MCF 10A (cell line): ENCODE measurements at regions not wholly inside any gene's neighbourhood (a gene's known extent, or its start where the extent isn't known, plus 50 kb on each side); places are given as distances from the start of the nearest gene placed in this dataset.

ENCODE experiments used
- BruUV-seq: library from RNA; stranded (reverse); fragments of 400-500 nt; replicated peaks from 2 replicates; lab custom pipeline; 2021; lab: Mats Ljungman, UMichigan
- CTCF ChIA-PET: fragments of 300-600 bp; sonication (Branson Sonifier 250); formaldehyde crosslinking; extraction: SDS; loops from one replicate; lab custom pipeline; 2021; ENCODE audit warnings: antibody characterized with exemption, inconsistent platforms; lab: Yijun Ruan, JAX
- POLR2A ChIA-PET: fragments of 300-600, 350-650 bp; sonication (Branson Sonifier 250); formaldehyde crosslinking; extraction: SDS; loops from one replicate; lab custom pipeline; 2020; ENCODE audit warnings: antibody characterized with exemption, inconsistent platforms; lab: Yijun Ruan, JAX
- DNase-seq: peaks from one replicate; pipeline ENCODE4 v3.0.0-alpha.2; 2018; ENCODE audit not compliant: unreplicated experiment
- H3K27ac Mint-ChIP-seq: one replicate; pipeline ENCODE4 v1.8.0; 2022; ENCODE audit warnings: mild to moderate bottlenecking, low read depth, mixed read lengths; ENCODE audit not compliant: unreplicated experiment
- H3K27me3 Mint-ChIP-seq: one replicate; pipeline ENCODE4 v1.8.0; 2022; ENCODE audit warnings: mixed read lengths; ENCODE audit not compliant: insufficient read depth, unreplicated experiment
- H3K36me3 Mint-ChIP-seq: one replicate; pipeline ENCODE4 v1.8.0; 2022; ENCODE audit warnings: mild to moderate bottlenecking, moderate library complexity, mixed read lengths; ENCODE audit not compliant: insufficient read depth, unreplicated experiment
- H3K4me1 Mint-ChIP-seq: one replicate; pipeline ENCODE4 v1.8.0; 2022; ENCODE audit warnings: mixed read lengths; ENCODE audit not compliant: insufficient read depth, unreplicated experiment
- H3K4me3 Mint-ChIP-seq: one replicate; pipeline ENCODE4 v1.8.0; 2022; ENCODE audit warnings: mild to moderate bottlenecking, moderate library complexity, mixed read lengths; ENCODE audit not compliant: unreplicated experiment
- H3K9me3 Mint-ChIP-seq: one replicate; pipeline ENCODE4 v1.8.0; 2022; ENCODE audit warnings: mixed read lengths; ENCODE audit not compliant: unreplicated experiment
- CTCF ChIP-seq: fragments of 200-600 bp; IDR thresholded peaks from one replicate; pipeline ENCODE4 v1.8.0; 2022; ENCODE audit warnings: antibody characterized with exemption, mild to moderate bottlenecking; ENCODE audit not compliant: unreplicated experiment
- intact Hi-C: fragments of 100-400 bp; cut with micrococcal nuclease; formaldehyde crosslinking; loops from 2 replicates; pipeline ENCODE4 v1.14.1; 2022

- POLR2A ChIA-PET: interaction anchor here (0.5 kb wide), 1 partner anchor 12 kb away, joined by 3 read pairs; no protein-coding TSS in a partner anchor
- intact Hi-C loops: no loop called here
- H3K36me3 Mint-ChIP-seq: no peaks in the 10 kb centered on the region
These were observed 109.1 kb downstream of the CYP26B1 start for GRCh38 chr2:72038524-72038923.

GRCh38 chr2:72037261-72037666 lies 110.4 kb downstream of the CYP26B1 start:
- POLR2A ChIA-PET: no interaction called here
- BruUV-seq: no TSS peak
- peaks cover 40% of the 10 kb centered on the region for H3K4me1 Mint-ChIP-seq
- DNase-seq: no peak
- no peak for TF ChIP-seq CTCF
- no peaks in the 10 kb centered on the region for H3K36me3 Mint-ChIP-seq
- intact Hi-C loops: no loop called here
- H3K9me3 Mint-ChIP-seq: no peaks in the 10 kb centered on the region
- H3K27me3 Mint-ChIP-seq: no peaks in the 10 kb centered on the region
- H3K27ac Mint-ChIP-seq: no peak overlapping the region
- CTCF ChIA-PET: interaction anchor here (1.5 kb wide), 1 partner anchor 42 kb away, joined by 3 read pairs; no protein-coding TSS in a partner anchor
- no peak overlapping the region for H3K4me3 Mint-ChIP-seq

More at GRCh38 chr2:72038524-72038923, 109.1 kb downstream of the CYP26B1 start:
- no peak overlapping the region for H3K27ac Mint-ChIP-seq
- CTCF ChIA-PET: interaction anchor here (0.6 to 1.5 kb wide), 3 partner anchors 43 to 541 kb away, joined by 3 to 4 read pairs (median 3); no protein-coding TSS in a partner anchor
- BruUV-seq: no TSS peak
- no peak overlapping the region for H3K4me3 Mint-ChIP-seq
- H3K4me1 Mint-ChIP-seq: peaks cover 33% of the 10 kb centered on the region
- H3K9me3 Mint-ChIP-seq: peaks cover 2% of the 10 kb centered on the region
- DNase-seq: no peak
- TF ChIP-seq CTCF: no peak
- no peaks in the 10 kb centered on the region for H3K27me3 Mint-ChIP-seq

- TF ChIP-seq CTCF: no peak
- intact Hi-C loops: no loop called here
- ChIA-PET CTCF (interaction anchor here (0.5 kb wide), 1 partner anchor 762 kb away, joined by 3 read pairs; no protein-coding TSS in a partner anchor), POLR2A (no interaction called here)
- H3K36me3 Mint-ChIP-seq: no peaks in the 10 kb centered on the region
- no peak overlapping the region for H3K4me3 Mint-ChIP-seq
- BruUV-seq: no TSS peak
- H3K27ac Mint-ChIP-seq: no peak overlapping the region
- H3K27me3 Mint-ChIP-seq: no peaks in the 10 kb centered on the region
- H3K9me3 Mint-ChIP-seq: no peaks in the 10 kb centered on the region
- peaks cover 39% of the 10 kb centered on the region for H3K4me1 Mint-ChIP-seq
- DNase-seq: no peak
These were observed 111.1 kb downstream of the CYP26B1 start for GRCh38 chr2:72036595-72036994.

GRCh38 chr2:72036173-72036545 lies 111.5 kb downstream of the CYP26B1 start:
- no peak overlapping the region for H3K4me3 Mint-ChIP-seq
- peaks cover 37% of the 10 kb centered on the region for H3K4me1 Mint-ChIP-seq
- POLR2A ChIA-PET: no interaction called here
- no peaks in the 10 kb centered on the region for H3K36me3 Mint-ChIP-seq
- H3K9me3 Mint-ChIP-seq: no peaks in the 10 kb centered on the region
- no peak for DNase-seq
- no peak overlapping the region for H3K27ac Mint-ChIP-seq
- H3K27me3 Mint-ChIP-seq: no peaks in the 10 kb centered on the region
- no TSS peak for BruUV-seq
- no peak for TF ChIP-seq CTCF
- CTCF ChIA-PET: interaction anchor here (0.5 kb wide), 1 partner anchor 761 kb away, joined by 3 read pairs; no protein-coding TSS in a partner anchor
- intact Hi-C loops: no loop called here
